Spleen (tissue), 11 donors: ENCODE measurements at regions not wholly inside any gene's neighbourhood (a gene's known extent, or its start where the extent isn't known, plus 50 kb on each side); places are given as distances from the start of the nearest gene placed in this dataset.

Experiments used
- DNase-seq: peaks from one replicate; pipeline ENCODE4 v3.0.0-alpha.2; 2020
- H3K27ac ChIP-seq, 8 donors: fragments of 200-600 bp; sonication (generic) in 7 of 8; 1 replicate in 4 of 8; 2 replicates in 4 of 8; pipeline versions ENCODE4 v1.5.0 to v1.8.0; 2016 to 2021; ENCODE audit warnings: inconsistent platforms in 4 of 8, mild to moderate bottlenecking in 4 of 8, moderate library complexity in 1 of 8
- H3K27me3 ChIP-seq, 7 donors: fragments of 200-600 bp; sonication (generic) in 6 of 7; replicated peaks in 1 of 7; 1 replicate in 4 of 7; 2 replicates in 3 of 7; pipeline versions ENCODE4 v1.5.0 to v1.8.0; 2016 to 2021; ENCODE audit warnings: inconsistent platforms in 3 of 7, mild to moderate bottlenecking in 1 of 7
- H3K36me3 ChIP-seq, 6 donors: fragments of 200-600 bp; sonication (generic) in 5 of 6; 1 replicate in 4 of 6; 2 replicates in 2 of 6; pipeline versions ENCODE4 v1.5.0 to v1.8.0; 2016 to 2021; ENCODE audit warnings: inconsistent platforms in 2 of 6
- H3K4me1 ChIP-seq, 6 donors: fragments of 200-600 bp; sonication (generic) in 5 of 6; 1 replicate in 3 of 6; 2 replicates in 3 of 6; pipeline versions ENCODE4 v1.5.0 to v1.8.0; 2016 to 2021; ENCODE audit warnings: inconsistent platforms in 3 of 6
- H3K4me3 ChIP-seq, 8 donors: fragments of 200-600 bp; sonication (generic) in 7 of 8; 1 replicate in 4 of 8; 2 replicates in 4 of 8; pipeline versions ENCODE4 v1.5.0 to v1.8.0; 2016 to 2021; ENCODE audit warnings: inconsistent platforms in 4 of 8, mild to moderate bottlenecking in 4 of 8, moderate library complexity in 2 of 8
- H3K9me3 ChIP-seq, 8 donors: fragments of 200-600 bp; sonication (generic) in 7 of 8; 1 replicate in 4 of 8; 2 replicates in 4 of 8; pipeline versions ENCODE4 v1.5.0 to v1.8.0; 2016 to 2021; ENCODE audit warnings: inconsistent platforms in 4 of 8
- CTCF ChIP-seq, 11 experiments: fragments of 200-600 bp in 7 of 11; fragments of 450-650 bp in 4 of 11; sonication (generic) in 4 of 11; IDR thresholded peaks in 8 of 11; conservative IDR thresholded peaks in 3 of 11; 1 replicate in 7 of 11; 2 replicates in 4 of 11; pipeline versions ENCODE4 v1.4.0 to v1.8.0; 2016 to 2021; ENCODE audit warnings: antibody characterized with exemption in 11 of 11, inconsistent platforms in 4 of 11, mild to moderate bottlenecking in 1 of 11
- POLR2A ChIP-seq, 3 donors: fragments of 450-650 bp; IDR thresholded peaks; one replicate each; pipeline ENCODE4 v1.5.1; 2017; ENCODE audit warnings: antibody characterized with exemption in 3 of 3, mild to moderate bottlenecking in 1 of 3
- POLR2AphosphoS5 ChIP-seq, 3 donors: sonication (generic); formaldehyde crosslinking; IDR thresholded peaks; one replicate each; pipeline ENCODE4 v1.5.1; 2017; ENCODE audit warnings: antibody characterized with exemption in 3 of 3
- WGBS, 5 donors: extraction: QIAGEN DNeasy Blood & Tissue Kit in 3 of 5; methylation state at CpG; one replicate each; pipeline versions ENCODE4 v1.1.5 to v1.1.7; 2013 to 2018; 5-methylcytosine and 5-hydroxymethylcytosine counted together
- intact Hi-C: fragments of 100-400 bp; cut with DNase I; formaldehyde crosslinking; loops from one replicate; pipeline ENCODE4 v1.15.0; 2023; ENCODE audit warnings: low total_unique reads
- donor health status: healthy with polysubstance abuse.
- donor health status: DM: no; HTN: no; CAD: no; lungs with moderate emphysema.
- donor health status: DM: no; HTN: no; CAD: no.
- donor health status: Bipolar disorder and iron deficiency.
- donor health status: healthy.
- donor health status: DM: no; HTN: no; CAD: no.
- donor health status: DM: yes; HTN: yes; CAD: no.

- Histone ChIP-seq H3K27ac (no peak overlapping the region), H3K36me3 (no peaks in the 10 kb centered on the region), H3K27me3 (peaks cover 0 to 10% (median 0%) of the 10 kb centered on the region in 7 donors), H3K4me3 (no peak overlapping the region), H3K9me3 (no peaks in the 10 kb centered on the region), H3K4me1 (no peaks in the 10 kb centered on the region)
- TF ChIP-seq POLR2AphosphoS5 (IDR thresholded peaks at IDR 0.05) (no peak), POLR2A (IDR thresholded peaks at IDR 0.05) (no peak), CTCF (IDR thresholded peaks at IDR 0.05 in 8 of 11, conservative IDR thresholded peaks at IDR 0.05 in 3 of 11) (no peak)
- intact Hi-C loops = no loop called here
- 71 to 85% (median 84%) methylated on average over 8 of the region's 8 CpGs for WGBS, 5 donors
- DNase-seq = no peak
These were observed 379.8 kb upstream of the CDH4 start for GRCh38 chr20:60872224-60872623.

GRCh38 chr20:60877071-60877857, 374.8 kb upstream of the CDH4 start:
- no peak for DNase-seq
- no peaks in the 10 kb centered on the region for H3K4me1 ChIP-seq
- no peak for TF ChIP-seq POLR2AphosphoS5 (IDR thresholded peaks at IDR 0.05)
- TF ChIP-seq CTCF (IDR thresholded peaks at IDR 0.05 in 8 of 11, conservative IDR thresholded peaks at IDR 0.05 in 3 of 11) = no peak
- no peak for TF ChIP-seq POLR2A (IDR thresholded peaks at IDR 0.05)
- H3K27ac ChIP-seq = no peak overlapping the region
- H3K4me3 ChIP-seq = no peak overlapping the region
- 78 to 93% (median 87%) methylated on average over 13 to 14 of the region's 14 CpGs for WGBS, 5 donors
- H3K9me3 ChIP-seq = no peaks in the 10 kb centered on the region
- intact Hi-C loops = no loop called here
- no peaks in the 10 kb centered on the region for H3K27me3 ChIP-seq
- no peaks in the 10 kb centered on the region for H3K36me3 ChIP-seq

GRCh38 chr20:60882836-60883235, 369.2 kb upstream of the CDH4 start:
- Histone ChIP-seq H3K36me3 (no peaks in the 10 kb centered on the region), H3K4me3 (no peak overlapping the region), H3K27ac (no peak overlapping the region), H3K9me3 (no peaks in the 10 kb centered on the region), H3K4me1 (no peaks in the 10 kb centered on the region), H3K27me3 (no peaks in the 10 kb centered on the region)
- no peak for DNase-seq
- intact Hi-C loops = no loop called here
- TF ChIP-seq POLR2AphosphoS5 (IDR thresholded peaks at IDR 0.05) (no peak), POLR2A (IDR thresholded peaks at IDR 0.05) (no peak), CTCF (IDR thresholded peaks at IDR 0.05 in 8 of 11, conservative IDR thresholded peaks at IDR 0.05 in 3 of 11) (no peak)
- WGBS, 5 donors = 83 to 89% (median 86%) methylated on average over 6 of the region's 6 CpGs

GRCh38 chr20:60883496-60883895, 368.6 kb upstream of the CDH4 start:
- 58 to 77% (median 74%) methylated on average over 4 of the region's 4 CpGs for WGBS, 5 donors
- no peaks in the 10 kb centered on the region for H3K4me1 ChIP-seq
- TF ChIP-seq CTCF (IDR thresholded peaks at IDR 0.05 in 8 of 11, conservative IDR thresholded peaks at IDR 0.05 in 3 of 11) (no peak), POLR2A (IDR thresholded peaks at IDR 0.05) (no peak), POLR2AphosphoS5 (IDR thresholded peaks at IDR 0.05) (no peak)
- no peaks in the 10 kb centered on the region for H3K36me3 ChIP-seq
- no peak overlapping the region for H3K27ac ChIP-seq
- intact Hi-C loops = no loop called here
- no peak for DNase-seq
- H3K27me3 ChIP-seq = no peaks in the 10 kb centered on the region
- peaks cover 0 to under 1% (median 0%) of the 10 kb centered on the region in 8 donors for H3K9me3 ChIP-seq
- no peak overlapping the region for H3K4me3 ChIP-seq
